ENCODE measurements at regions not wholly inside any gene's neighbourhood (a gene's known extent, or its start where the extent isn't known, plus 50 kb on each side); places are given as distances from the start of the nearest gene placed in this dataset.

GRCh38 chr6:106918115-106918514 lies 56.4 kb downstream of the CD24 start:
- TF ChIP-seq, protein P1, sequence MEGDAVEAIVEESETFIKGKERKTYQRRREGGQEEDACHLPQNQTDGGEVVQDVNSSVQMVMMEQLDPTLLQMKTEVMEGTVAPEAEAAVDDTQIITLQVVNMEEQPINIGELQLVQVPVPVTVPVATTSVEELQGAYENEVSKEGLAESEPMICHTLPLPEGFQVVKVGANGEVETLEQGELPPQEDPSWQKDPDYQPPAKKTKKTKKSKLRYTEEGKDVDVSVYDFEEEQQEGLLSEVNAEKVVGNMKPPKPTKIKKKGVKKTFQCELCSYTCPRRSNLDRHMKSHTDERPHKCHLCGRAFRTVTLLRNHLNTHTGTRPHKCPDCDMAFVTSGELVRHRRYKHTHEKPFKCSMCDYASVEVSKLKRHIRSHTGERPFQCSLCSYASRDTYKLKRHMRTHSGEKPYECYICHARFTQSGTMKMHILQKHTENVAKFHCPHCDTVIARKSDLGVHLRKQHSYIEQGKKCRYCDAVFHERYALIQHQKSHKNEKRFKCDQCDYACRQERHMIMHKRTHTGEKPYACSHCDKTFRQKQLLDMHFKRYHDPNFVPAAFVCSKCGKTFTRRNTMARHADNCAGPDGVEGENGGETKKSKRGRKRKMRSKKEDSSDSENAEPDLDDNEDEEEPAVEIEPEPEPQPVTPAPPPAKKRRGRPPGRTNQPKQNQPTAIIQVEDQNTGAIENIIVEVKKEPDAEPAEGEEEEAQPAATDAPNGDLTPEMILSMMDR (IDR thresholded peaks at IDR 0.05): no peak

DNA sequence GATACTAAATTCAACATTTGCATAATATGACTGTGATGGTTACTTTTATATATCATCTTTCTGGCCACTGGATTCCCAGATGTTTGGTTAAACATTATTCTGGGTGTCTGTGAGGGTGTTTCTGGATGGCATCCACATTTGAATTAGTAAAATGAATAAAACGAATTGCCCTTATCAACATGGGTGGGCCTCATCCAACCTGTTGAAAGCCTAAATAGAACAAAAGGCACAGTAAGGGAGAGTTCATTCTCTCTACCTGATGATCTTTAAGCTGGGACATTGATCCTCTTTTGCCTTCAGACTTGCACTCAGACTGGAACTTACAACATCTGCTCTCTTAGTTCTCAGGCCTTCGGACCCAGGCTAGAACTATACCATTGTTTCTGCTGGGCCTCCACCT lies 57.6 kb downstream of the CD24 start:
- TF ChIP-seq, protein P1 (IDR thresholded peaks at IDR 0.05): no peak

DNA sequence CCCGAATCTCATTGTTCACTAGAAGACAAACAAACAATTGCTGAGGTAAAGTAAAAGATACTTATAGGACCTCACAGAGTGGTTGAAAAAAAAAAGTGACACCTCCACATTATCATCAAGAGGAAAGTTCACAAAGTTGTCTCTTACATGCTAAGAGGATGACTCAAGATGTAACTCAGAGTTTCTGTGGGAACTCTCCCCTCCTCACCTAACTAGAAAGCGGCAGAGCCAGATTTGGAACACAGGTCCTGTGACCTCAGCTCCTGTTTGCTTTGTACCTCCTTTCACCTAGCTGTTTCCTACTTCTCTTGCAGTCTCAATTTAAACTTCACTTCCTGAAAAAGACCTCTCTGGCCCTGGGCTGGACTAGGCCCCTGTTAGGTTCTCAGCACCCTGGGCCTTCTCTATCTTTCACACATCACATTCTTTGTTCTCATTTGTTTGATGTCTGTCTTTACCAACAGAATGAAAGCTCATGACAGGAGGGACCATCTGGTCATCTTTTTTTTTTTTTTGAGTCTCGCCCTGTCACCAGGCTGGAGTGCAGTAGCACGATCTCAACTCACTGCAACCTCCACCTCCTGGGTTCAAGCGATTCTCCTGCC lies 60.8 kb downstream of the CD24 start:
- TF ChIP-seq, protein P1 (IDR thresholded peaks at IDR 0.05): no peak

GRCh38 chr6:106913111-106913510 lies 61.4 kb downstream of the CD24 start:
- TF ChIP-seq, protein P1 (IDR thresholded peaks at IDR 0.05): no peak

GRCh38 chr6:106912091-106912490 lies 62.4 kb downstream of the CD24 start:
- TF ChIP-seq, protein P1 (IDR thresholded peaks at IDR 0.05): no peak

GRCh38 chr6:106910999-106911949 lies 63.3 kb downstream of the CD24 start:
- TF ChIP-seq, protein P1 (IDR thresholded peaks at IDR 0.05): no peak

DNA sequence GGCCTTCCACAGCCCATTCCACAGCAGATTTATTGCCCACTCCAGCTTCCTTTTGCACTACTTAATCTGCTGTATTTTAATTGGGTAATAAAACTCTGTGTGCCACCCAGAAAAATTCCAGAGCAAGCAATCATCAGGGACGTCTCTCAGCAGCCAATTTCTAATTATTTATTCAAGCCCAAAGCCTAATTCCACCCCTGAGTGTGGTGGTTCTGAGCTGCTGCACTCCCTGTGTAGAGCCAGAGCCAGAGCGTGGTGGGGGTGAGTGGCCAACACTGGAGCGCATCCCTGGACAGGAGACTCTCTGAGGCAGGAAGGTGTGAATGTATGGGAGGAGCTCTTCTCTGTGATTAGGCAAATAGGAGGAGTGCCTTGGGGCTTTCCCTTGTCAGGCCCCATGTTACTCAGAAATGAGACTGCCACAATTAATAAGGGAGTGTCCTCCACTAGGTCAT lies 66.1 kb downstream of the CD24 start:
- TF ChIP-seq, protein P1 (IDR thresholded peaks at IDR 0.05): no peak

All from LNCAP (cell line).